Activated CD8-positive, alpha-beta memory T cell treated with anti-CD3 and anti-CD28 coated beads for 4 hours (primary cell): ENCODE measurements at regions not wholly inside any gene's neighbourhood (a gene's known extent, or its start where the extent isn't known, plus 50 kb on each side); places are given as distances from the start of the nearest gene placed in this dataset.
A peak's percentile ranks its signal among the peaks of the same experiment; 100 is the strongest.

Experiments
- DNase-seq, 2 donors: peaks; one replicate each; pipeline ENCODE4 v3.0.0-alpha.2; 2020; ENCODE audit warnings: low read depth in 2 of 2

DNA sequence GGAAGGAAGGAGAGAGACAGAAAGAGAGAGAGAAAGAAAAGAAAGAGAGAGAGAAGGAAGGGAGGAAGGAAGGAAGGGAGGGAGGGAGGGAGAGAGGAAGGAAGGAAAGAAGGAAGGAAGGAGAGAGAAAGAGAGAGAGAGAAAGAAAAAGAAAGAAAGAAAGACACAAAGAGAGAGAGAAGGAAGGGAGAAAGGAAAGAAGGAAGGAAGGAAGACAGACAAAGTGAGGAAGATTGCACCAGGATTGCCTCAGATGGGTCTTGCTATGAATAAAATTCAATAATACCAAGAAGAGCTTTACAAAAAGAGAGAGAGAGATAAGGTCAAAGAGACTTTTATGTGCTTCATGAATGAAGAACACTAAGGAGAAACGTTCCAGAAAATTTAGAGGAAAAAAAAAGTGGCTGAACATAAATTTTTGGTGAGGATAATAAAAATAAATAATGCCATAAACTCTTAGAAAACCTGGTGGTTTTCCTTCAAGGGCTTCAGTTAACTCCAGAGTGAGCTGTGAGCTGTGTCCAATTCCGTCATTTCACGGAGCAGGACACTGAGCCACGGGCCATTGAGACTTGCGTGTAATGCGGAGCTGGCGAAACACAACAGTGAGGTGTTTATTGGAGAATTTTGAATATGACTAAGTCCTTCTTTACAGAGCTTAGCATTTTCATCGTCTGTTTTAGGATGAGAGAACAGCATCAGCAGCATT is 72.7 kb upstream of the TNRC6C start:
- no peak for DNase-seq

DNA sequence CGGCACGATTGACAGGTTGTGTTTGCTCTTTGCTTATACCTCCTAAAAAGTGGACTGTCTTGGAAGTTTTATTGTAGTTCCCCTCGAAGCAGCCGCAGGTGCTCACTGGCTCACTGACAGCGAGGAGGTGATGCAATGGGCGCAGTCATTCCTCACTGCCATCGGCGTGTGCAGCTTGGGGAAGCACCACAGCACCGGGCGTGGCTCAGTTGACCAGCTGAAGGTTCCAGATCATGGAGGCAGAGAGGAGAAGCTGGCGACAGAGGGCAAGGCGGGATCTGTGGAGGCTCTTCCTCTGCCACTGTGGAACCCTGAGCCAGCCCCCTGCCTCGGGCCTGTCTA is 72.1 kb upstream of the TNRC6C start:
- no peak for DNase-seq

DNA sequence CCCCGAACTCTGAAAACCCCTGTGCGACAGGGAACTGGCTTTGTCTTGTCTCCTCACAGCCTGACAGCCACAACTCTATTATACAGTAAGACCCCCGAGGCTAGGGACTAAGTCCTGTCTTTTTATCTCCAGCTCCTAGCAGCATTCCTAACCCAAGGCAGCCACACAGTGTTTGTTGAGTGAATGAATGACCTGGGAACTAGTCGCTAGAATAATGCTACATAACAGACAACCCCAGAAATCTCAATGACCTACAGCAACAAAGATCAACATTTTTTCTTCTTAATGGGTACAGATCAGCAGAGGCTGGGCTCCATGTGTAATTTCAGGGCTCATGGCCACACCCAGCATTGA is 71.4 kb upstream of the TNRC6C start:
- no peak for DNase-seq

DNA sequence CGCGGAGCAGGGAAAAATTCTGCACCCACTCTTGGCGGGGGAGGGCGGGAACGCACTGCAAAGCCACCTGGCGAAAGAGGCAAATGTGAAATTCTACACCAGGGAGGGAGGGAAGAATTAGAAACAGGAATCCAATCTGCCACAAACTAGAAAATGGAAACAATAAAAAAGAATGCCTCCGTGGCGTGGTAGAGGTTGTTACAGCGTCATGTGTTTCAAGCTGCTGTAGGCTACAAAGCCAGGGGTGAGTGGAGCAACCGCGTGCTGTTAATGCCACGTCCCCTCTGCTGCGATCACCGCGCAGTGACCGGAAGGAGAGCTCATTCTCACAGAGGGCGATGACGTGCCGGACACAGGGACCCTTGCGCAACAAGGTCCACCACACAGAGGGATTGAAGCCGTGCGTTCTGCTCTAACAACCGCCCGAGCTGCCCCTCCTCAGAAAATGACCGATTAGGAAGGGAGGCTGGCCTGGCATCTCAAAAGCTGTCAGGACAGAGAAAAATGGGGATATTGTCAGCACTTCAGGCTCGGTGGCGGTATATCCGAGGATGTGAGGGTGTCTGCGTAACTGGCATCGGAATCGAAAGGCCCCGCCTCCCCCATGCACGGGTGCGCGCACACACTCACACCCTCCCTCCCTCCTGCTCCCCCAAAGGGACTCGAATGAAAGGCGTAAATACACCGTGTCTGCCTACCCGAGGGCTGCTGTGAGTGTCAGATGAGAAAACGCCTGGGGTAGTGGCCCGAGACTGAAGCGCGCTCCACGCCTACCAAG is 70.8 kb upstream of the TNRC6C start:
- peak; percentile 48 to 60 for DNase-seq

DNA sequence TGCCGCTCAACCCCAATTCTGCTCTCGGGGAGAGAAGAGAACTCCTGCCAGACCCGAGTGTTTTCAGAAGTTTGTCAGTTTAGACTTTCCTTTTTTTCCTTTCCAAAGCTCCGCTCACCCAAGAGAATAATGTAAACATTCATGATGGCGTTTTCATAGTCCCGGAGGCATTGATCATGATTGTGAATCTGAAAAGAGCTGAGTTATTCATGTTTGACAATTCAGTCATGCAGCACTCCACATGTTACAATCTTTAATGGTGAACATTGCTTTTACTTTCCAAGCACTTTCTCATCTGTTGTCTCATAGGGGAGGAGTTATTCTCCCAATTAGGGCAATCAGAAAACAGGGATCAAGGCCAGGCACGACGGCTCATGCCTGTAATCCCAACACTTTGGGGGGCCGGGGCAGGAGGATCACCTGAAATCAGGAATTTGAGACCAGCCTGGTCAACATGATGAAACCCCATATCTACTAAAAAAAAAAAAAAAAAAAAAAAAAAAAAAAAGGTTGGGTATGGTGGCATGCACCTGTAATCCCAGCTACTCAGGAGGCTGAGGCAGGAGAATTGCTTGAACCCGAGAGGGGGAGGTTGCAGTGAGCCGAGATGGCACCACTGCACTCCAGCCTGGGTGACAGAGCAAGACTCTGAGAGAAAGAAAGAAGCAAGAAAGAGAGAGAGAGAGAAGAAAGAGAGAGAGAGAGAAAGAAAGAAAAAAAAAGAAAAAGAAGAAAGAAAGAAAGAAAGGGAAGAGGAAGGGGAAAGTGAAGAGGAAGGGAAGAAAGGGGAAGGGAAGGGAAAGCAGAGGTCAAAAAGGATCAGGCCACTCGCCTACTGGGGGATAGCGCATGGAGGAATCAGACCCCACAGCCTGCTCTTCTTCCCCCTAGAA is 70.0 kb upstream of the TNRC6C start:
- DNase-seq = no peak

DNA sequence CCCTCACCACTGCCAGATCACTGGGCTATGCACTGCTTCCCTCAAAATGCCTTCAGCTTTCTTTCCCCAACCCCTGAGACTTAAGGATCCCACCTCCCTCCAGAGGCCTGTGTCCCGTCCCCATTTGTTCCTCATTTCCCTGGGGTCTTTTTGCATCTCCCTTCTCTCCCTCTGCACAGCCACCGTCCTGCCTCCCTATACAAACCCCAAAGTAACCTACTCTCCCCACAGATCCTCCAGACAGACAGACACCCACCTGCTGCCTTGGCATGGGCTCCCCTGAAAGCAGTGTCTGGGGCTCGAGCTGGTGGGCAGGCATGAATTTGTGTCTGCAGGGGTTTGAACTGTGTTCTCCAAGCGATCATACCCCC is 69.4 kb upstream of the TNRC6C start:
- no peak for DNase-seq

DNA sequence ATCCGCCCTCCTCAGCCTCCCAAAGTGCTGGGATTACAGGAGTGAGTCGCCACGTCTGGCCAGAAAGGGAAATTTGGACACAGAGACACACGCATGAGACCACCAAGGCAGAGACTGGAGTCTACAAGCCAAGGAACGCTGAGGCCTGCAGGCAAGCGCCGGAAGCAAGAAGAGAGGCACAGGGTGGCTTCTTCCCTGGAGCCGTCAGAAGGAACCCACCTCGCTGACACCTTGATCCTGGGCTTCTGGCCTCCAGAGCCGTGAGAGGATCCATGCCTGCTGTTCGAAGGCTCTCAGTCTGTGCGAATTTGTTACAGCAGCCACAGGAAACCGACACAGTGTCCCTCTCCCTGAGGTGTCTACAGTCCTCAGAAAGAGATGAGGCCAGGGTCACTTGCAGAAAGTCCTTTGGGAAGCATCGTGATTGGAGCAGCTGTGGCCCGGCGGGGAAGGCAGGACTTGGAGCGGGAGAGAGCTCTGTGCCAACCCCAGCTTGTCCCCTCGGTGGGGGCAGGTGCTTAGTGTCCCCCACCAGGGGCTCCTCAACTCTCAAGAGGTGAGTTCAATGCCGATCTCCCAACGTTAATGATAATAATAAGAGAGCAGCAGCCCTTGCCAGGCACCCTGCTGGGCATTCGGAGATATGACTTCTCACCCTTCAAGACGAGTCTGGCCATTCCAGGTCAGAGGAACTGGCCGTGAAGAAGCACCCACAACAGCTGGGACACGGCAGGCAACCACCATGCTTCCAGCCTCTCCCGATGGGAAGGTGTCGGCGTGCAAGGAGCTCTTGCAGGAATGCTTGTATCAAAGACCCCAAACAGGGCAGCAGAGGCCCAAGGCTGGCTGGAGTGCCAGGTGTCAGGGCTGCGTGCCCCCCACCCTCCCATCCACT is 68.4 kb upstream of the TNRC6C start:
- no peak for DNase-seq

DNA sequence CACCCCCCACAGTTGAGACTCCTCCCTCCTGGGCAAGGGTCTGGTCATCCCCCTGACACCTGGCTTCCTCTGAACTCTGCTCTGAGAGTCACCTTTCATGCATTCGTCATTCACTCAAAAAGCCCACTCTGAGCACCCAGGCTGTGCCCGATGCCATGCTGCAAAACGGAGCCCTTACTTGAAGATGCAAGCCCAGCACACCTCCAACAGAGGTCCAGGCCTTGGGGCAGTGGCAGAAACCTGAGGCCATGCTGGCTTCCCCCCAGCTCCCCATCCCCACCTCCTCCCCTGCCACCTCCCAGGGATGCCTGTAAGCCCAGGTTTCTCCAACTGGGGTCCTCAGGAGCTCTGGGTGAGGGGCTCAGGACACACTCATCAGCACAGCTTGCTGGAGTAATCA is 67.7 kb upstream of the TNRC6C start:
- DNase-seq = no peak

DNA sequence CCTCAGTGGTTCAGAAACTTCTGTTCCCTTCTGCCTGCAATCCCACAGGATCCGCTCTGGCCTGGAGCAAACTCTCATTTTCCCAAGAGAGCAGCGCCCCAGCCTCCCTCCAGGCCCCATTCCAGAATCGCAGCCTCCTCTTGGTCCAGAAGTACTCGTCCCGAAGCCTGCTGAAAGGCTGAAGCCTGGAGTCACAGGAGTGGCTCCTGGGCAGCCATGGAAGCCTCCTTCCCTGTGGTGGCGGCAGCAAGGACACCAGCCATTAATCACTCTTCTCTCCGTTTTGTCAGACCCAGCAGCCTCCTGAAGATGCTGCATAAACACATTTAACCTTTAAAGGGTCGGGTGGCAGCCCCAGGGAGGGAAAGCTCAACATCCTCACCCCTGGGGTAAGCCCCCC is 66.9 kb upstream of the TNRC6C start:
- no peak for DNase-seq

DNA sequence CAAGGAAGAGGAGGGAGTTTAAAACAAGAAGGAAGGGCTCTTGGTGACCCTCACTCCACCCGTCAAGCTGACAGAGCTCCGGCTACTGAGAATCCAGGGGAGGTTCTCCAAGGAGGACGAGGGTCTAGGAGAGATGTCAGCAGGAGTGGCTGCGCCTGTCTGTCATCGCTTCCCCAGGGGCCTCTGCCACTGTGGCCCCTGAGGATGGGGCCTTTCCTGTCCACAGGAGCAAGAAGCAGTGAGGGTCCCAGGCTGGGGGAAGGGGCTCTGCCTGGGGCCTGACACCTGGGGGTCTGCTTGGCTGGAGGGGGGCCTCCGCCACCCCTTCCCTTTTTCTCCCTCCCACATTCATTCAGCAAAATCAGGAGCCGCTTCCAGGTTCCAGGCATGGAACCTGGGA is 66.5 kb upstream of the TNRC6C start:
- DNase-seq = no peak

DNA sequence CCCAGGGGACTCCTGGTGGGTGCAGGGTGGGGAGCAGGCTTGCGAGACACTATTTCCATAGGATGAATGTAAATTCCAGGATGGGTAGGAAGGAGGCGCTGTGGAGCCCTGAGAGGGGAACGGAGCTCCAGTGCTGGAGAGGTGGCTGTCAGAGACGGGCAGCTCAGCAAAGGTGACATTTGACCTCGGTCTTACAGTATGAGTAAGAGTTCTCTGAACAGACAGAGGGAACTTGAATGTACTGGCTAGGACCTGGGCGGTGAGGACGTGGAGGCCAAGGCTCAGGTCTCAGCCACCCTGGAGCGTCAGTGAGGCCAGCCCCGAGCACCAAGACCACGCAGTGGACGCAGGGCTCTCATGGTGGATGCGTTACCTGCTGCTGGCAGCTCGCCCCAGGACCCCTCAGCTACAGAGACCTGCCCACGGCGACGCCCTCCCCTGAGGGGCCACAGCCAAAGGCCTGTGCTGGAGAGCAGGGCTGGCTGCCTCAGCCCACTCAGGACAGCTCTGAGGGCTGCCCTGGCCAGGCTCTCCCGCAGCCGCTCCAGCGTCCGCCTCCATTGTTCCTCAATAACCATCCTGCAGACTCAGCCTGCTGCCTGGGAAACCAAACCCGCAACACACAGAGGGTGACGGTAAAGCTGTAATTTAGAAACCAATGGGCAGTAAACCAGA is 65.9 kb upstream of the TNRC6C start:
- no peak for DNase-seq

DNA sequence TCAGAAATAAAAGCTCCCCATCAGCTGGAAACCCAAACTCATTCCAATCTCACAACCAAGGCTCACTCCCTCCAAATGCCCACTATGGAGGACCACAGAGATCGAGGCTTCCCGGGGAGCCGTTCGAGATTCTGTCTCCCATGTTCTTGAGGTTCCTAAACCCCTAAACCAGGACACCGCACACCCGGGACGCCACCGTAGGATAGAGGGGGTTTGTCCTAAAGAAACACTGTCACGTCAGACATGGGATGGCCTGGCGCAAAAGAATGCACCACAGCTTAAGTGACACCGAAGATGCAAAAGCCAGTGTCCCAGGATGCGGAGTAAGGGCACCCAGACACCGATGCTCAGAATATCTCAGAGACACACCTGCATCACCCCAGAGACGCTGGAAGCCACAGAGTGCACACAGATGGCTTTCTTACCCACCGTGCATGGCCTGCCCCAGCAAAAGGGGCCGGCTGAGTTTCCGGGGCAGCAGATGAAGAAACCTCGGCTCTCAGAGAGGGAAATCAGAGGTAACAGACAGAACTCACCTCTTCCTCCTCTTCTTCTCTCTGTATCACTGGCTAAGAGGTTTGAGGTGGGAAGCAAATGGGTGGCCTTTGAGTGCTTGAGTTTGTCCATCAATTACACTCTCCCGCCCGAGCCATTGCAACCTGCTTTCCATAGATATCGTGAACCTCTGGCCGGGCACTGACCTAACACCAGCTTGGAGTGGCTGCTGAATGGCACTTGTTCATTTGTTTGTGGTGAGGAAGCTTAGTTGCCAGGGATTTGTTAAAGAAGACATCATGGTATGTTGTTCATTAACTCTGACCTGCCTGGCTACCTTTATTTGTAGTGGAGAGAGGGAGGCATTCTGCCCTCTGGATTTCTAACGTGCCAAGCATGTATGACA is 65.1 kb upstream of the TNRC6C start:
- no peak for DNase-seq

DNA sequence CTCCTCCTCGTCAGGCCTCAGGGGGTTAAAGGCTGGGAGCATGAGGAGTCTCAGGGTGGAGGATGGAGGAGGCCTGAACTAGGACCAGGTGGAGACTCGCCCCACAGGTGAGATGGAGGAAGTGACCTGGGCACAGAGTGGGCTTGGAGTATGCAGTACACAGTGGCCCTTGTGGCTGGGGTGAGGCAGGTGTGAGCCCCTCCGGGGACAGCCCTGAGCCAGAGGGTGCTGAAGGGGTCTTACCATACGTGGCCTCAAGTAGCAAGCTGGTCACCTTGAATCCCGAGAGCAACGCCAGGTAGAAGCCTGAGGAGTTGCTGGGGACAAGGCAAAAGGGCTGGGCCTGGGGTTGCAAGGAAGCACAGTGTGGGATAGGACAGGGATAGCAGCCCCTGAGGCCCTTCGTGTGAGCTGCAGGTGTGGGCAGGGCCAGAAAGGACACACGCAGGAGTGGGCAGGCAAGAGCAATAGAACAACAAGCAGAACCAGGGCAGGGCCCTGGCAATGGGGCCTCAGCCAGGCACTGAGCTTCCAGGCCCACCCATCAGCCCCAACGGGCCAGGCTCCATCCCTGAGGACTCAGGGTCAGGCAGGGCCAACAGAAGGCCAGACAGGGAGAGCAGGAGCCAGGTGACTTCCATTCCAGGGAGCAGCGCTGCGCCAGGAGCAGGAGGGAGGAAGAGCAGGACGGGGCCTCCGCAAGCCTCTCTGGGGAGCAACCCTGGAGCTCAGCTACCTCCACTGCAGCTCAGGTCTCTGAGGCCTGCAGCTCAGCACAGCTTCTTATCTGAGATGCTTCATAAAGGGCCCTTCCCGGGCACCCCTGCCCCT is 64.2 kb upstream of the TNRC6C start:
- no peak for DNase-seq

DNA sequence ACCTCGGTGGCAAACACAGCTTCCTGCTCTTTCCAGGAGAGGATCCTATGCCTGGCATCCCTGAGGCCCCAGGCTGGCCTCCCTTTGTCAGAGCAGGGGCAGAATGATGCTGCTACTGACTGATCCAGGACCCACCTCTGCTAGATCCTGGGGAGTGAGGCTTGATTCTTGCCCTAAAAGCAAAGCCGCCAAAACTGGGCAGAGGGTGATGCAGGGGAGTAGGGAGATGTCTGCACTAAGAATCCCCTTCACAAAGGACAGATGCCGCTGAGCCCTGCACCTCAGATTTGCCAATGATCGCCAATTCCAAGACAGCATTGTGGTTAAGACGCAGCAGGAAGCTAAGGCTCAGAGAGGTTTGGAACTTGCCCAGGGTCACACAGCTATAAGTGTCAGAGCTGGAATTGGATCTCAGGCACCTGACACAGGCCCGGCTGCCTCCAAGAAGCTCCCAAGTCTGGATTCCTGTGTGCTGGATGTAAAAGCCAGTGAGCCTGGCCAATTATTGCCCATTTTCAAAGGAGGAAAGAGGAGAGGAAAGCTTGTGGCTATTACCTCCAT is 60.7 kb upstream of the TNRC6C start:
- DNase-seq = no peak

DNA sequence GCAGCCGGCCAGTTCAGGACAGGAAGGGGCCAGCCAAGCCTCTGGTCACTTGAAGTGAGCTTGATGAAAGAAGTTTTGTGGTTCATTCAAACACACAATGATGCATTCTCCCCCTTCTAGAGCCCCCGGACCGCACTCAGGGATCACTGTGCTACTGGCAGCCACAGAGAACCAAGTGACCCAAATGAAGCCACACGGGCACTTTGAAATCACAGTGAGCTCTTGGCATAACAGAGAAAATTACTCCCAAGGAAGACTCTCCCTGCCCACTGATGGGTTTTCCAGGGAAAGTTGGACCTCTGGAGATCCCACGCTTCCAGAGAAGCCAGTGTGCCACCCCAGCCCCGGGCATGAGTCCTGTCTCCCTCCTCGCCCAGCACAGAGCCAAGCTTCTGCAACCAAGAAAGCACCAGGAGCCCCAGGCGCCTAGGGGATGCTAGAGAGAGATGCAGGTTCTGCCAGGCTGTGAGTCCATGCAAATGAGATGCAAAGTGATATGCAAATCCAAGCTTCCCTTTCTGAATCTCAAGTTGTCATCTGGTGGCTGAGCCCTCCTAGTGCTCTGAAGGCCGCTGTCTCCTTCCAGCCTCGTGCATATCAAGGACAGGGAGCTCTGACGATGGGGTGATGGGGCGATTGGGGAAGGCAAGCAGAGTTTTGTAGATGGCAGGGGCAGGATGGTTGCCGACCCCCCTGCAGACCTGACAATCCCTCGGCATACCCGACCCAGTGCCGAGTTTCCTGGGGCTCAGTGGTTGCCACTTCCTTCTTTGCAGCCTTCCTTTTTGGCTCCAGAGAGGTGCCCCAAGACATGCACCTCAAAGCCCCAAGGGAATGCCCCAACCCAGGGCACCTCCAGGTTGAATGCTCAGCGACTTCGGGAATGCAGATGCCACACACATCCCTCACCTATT is 59.7 kb upstream of the TNRC6C start:
- DNase-seq = no peak

DNA sequence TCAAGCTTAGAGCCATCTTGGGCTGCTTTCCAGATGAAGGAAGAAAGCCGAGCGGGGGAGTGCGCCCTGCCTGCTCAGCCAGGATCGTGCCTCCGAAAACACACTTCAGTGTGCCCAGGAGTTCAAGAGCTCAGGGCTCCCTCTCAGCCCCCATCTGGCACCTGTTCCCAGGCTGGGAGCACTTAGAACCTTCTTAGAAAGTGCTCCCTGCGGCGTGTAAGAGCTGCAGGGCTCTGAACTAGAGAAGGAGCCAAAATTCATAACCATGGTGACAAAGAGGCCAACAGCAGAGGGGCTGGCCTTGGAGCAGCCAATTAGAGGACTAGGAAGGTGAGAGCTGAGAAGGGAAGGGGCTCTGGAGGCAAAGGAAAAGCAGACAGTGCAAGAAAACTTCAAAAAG is 59.0 kb upstream of the TNRC6C start:
- no peak for DNase-seq

DNA sequence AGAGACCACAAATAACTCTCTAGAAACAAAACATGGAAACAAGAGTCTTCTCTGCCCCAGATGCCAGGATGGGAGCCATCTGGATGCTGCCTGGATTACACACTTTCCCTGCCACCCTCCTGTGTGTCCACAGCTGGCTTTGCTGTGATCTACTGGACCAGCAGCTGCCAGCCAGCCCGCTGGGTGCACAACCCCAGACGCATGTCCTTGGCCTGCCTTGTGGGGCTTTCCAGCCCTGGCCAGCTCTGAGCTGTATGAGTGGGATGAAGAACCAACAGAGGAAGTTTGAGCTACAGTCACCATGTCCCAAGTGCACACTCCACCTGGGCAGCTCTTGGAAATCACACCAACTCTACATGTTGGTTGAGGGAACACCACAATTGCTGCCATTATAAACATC is 57.0 kb upstream of the TNRC6C start:
- no peak for DNase-seq

DNA sequence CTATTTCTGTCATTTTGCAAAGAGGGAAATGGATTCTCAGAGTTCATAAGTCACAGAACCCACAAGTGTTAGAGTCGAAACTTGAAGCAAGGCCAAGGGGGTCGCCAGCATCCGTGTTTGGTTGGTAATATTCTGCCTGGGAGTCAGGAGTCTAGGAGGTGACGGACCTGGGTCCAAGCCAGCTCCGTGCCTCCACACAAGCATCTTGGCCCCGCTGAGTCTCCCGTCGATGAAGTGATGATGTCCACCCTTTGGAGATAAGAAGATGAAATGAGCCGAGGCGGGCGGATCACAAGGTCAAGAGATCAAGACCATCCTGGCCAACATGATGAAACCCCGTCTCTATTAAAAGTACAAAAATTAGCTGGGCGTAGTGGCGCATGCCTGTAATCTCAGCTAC is 53.2 kb upstream of the TNRC6C start:
- no peak for DNase-seq
